Neural cell (in vitro differentiated cells): ENCODE measurements at regions not wholly inside any gene's neighbourhood (a gene's known extent, or its start where the extent isn't known, plus 50 kb on each side); places are given as distances from the start of the nearest gene placed in this dataset.

ENCODE experiments used
- EP300 ChIP-seq: fragments of 450-650 bp; conservative IDR thresholded peaks from 2 replicates; pipeline ENCODE4 v1.6.1; 2014; ENCODE audit warnings: antibody characterized with exemption, mild to moderate bottlenecking, moderate library complexity; ENCODE audit not compliant: poor library complexity, severe bottlenecking
- EZH2 ChIP-seq: fragments of 200-600, 300-800 bp; shearing (Covaris generic), sonication (generic); IDR thresholded peaks from 2 replicates; pipeline ENCODE4 v1.6.1; 2014; ENCODE audit warnings: antibody characterized with exemption, low read length, borderline replicate concordance, mild to moderate bottlenecking; ENCODE audit not compliant: insufficient read depth, poor library complexity, severe bottlenecking
- POLR2AphosphoS5 ChIP-seq: IDR thresholded peaks from 2 replicates; pipeline ENCODE4 v1.6.1; 2012
- TF ChIP-seq, protein P1 (sequence below): fragments of 450-650 bp; IDR thresholded peaks from 2 replicates; pipeline ENCODE4 v1.5.1; 2014; ENCODE audit warnings: antibody characterized with exemption, mild to moderate bottlenecking, moderate library complexity; ENCODE audit not compliant: poor library complexity, severe bottlenecking

GRCh38 chr12:100703337-100703736 is 91.2 kb upstream of the ANO4 start:
- no peak for TF ChIP-seq EZH2
- TF ChIP-seq, protein P1, sequence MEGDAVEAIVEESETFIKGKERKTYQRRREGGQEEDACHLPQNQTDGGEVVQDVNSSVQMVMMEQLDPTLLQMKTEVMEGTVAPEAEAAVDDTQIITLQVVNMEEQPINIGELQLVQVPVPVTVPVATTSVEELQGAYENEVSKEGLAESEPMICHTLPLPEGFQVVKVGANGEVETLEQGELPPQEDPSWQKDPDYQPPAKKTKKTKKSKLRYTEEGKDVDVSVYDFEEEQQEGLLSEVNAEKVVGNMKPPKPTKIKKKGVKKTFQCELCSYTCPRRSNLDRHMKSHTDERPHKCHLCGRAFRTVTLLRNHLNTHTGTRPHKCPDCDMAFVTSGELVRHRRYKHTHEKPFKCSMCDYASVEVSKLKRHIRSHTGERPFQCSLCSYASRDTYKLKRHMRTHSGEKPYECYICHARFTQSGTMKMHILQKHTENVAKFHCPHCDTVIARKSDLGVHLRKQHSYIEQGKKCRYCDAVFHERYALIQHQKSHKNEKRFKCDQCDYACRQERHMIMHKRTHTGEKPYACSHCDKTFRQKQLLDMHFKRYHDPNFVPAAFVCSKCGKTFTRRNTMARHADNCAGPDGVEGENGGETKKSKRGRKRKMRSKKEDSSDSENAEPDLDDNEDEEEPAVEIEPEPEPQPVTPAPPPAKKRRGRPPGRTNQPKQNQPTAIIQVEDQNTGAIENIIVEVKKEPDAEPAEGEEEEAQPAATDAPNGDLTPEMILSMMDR: no peak
- TF ChIP-seq POLR2AphosphoS5: no peak
- TF ChIP-seq EP300: no peak
